ENCODE measurements at regions not wholly inside any gene's neighbourhood (a gene's known extent, or its start where the extent isn't known, plus 50 kb on each side); places are given as distances from the start of the nearest gene placed in this dataset.
"Not testable (repeated sequence)": the region's sequence is repeated elsewhere in the genome, so short reads cannot be mapped to it uniquely, and the experiment has no call there.

DNA sequence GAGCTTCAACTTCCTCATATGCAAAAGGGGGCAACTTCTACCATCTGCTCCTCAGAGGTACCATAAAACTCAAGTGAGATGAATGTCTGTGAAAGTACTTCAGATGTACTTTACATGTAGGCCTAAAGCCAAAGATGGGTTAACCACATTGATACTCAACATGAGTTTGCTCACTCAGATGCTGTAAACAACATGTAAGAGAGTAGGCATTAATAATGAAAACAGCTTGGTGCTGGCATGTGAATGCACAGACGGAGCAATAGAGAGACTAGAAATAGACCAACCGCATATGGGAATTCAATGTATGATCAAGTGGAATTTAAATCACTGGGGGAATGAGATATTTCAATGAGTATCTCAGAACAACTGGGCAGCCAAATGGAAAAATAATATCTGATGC lies 143.8 kb upstream of the CDYL start:
- DNase-seq (ENCODE audit: extremely low spot score), result no peak
- ChIA-PET POLR2A (no interaction called here), CTCF (no interaction called here)
- TF ChIP-seq HDGF (IDR thresholded peaks at IDR 0.05; ENCODE audit: borderline replicate concordance) (no peak), ARNT (IDR thresholded peaks at IDR 0.05) (no peak), SP1 (IDR thresholded peaks at IDR 0.05) (no peak), FOXM1 (IDR thresholded peaks at IDR 0.05; ENCODE audit: borderline replicate concordance) (no peak), CTBP1 (IDR thresholded peaks at IDR 0.05; ENCODE audit: borderline replicate concordance) (no peak), ELF4 (IDR thresholded peaks at IDR 0.05) (no peak), TARDBP (IDR thresholded peaks at IDR 0.05) (no peak), L3MBTL2 (conservative IDR thresholded peaks at IDR 0.05) (no peak), SUZ12 (IDR thresholded peaks at IDR 0.05) (no peak), NFRKB (IDR thresholded peaks at IDR 0.05) (no peak), LEF1 (IDR thresholded peaks at IDR 0.05; ENCODE audit: borderline replicate concordance) (no peak), FOXA1 (IDR thresholded peaks at IDR 0.05) (no peak), BHLHE40 (IDR thresholded peaks at IDR 0.05; ENCODE audit: borderline replicate concordance) (no peak)
- TF ChIP-seq, protein P1, sequence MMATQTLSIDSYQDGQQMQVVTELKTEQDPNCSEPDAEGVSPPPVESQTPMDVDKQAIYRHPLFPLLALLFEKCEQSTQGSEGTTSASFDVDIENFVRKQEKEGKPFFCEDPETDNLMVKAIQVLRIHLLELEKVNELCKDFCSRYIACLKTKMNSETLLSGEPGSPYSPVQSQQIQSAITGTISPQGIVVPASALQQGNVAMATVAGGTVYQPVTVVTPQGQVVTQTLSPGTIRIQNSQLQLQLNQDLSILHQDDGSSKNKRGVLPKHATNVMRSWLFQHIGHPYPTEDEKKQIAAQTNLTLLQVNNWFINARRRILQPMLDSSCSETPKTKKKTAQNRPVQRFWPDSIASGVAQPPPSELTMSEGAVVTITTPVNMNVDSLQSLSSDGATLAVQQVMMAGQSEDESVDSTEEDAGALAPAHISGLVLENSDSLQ (IDR thresholded peaks at IDR 0.05), result no peak

DNA sequence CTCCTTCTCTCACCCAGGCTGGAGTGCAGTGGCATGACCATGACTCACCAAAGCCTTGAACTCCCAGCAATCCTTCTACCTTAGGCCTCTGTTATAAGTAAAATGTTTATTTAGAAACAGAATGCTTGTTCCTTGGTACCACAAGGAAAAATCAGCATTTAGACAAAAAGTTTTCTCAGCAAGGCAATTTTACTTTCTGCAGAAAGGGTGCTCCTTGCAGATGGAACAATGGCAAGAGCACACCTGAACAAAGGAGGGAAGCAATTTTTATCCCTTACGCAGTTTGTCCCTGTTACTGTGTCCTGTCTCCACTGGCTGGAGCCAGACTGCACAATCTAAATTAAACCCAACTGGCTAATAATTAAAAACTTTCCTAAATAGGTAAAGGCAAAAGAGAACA lies 146.4 kb upstream of the CDYL start:
- DNase-seq (ENCODE audit: extremely low spot score); POLR2A ChIA-PET; CTCF ChIA-PET: not testable (repeated sequence)

DNA sequence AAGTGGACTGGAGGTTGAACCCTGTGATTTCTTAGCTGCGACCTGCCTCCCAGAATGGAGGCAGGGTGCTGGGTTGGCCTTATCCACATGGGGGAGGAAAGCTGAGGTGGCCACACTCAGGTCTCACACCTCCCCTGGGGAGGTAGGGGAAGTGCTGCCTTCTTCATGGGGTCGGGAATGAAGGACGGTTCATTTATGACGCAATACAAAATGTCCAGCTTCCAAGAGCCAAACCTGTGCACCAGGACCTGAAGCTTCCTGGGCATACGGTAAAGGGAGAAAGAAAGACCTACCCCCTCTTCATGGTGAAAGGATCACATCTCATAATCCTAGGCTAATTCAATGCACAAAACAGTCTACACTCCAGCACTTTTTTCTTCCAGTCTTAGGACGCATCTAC lies 150.6 kb upstream of the CDYL start:
- TF ChIP-seq CTBP1 (IDR thresholded peaks at IDR 0.05; ENCODE audit: borderline replicate concordance) (no peak), ELF4 (IDR thresholded peaks at IDR 0.05) (no peak), ARNT (IDR thresholded peaks at IDR 0.05) (no peak), FOXM1 (IDR thresholded peaks at IDR 0.05; ENCODE audit: borderline replicate concordance) (no peak), L3MBTL2 (conservative IDR thresholded peaks at IDR 0.05) (no peak), FOXK2 (IDR thresholded peaks at IDR 0.05) (no peak), BHLHE40 (IDR thresholded peaks at IDR 0.05; ENCODE audit: borderline replicate concordance) (no peak), SUZ12 (IDR thresholded peaks at IDR 0.05) (no peak)
- TF ChIP-seq, protein P1 (IDR thresholded peaks at IDR 0.05), result no peak
- DNase-seq (ENCODE audit: extremely low spot score), result no peak
- ChIA-PET CTCF (no interaction called here), POLR2A (no interaction called here)

DNA sequence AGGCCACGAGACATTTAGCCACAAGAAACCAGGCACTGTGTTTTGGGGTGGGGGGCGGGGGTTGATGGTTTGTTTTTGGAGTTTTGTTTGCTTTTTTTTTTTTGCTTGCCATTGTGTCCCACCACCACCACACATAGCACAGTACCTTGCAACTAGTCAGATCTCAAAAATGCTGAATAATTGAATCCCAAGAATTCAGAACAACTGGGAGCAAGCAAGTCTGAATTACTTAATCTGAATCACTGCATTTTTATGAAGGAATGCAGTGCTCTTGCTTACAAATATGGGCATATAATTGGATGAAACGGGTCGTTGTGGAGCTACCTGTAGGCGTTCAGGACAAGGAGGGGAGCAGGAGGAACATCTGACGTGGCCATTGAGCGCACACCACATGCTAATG lies 151.5 kb upstream of the CDYL start:
- TF ChIP-seq SUZ12 (IDR thresholded peaks at IDR 0.05) (no peak), L3MBTL2 (conservative IDR thresholded peaks at IDR 0.05) (no peak), ELF4 (IDR thresholded peaks at IDR 0.05) (no peak), CTBP1 (IDR thresholded peaks at IDR 0.05; ENCODE audit: borderline replicate concordance) (no peak), HDGF (IDR thresholded peaks at IDR 0.05; ENCODE audit: borderline replicate concordance) (no peak), SP1 (IDR thresholded peaks at IDR 0.05) (no peak), ZNF384 (IDR thresholded peaks at IDR 0.05) (no peak), NFRKB (IDR thresholded peaks at IDR 0.05) (no peak), FOXM1 (IDR thresholded peaks at IDR 0.05; ENCODE audit: borderline replicate concordance) (no peak), LEF1 (IDR thresholded peaks at IDR 0.05; ENCODE audit: borderline replicate concordance) (no peak), ARNT (IDR thresholded peaks at IDR 0.05) (no peak)
- DNase-seq (ENCODE audit: extremely low spot score), result no peak
- CTCF ChIA-PET, result no interaction called here
- POLR2A ChIA-PET, result no interaction called here

DNA sequence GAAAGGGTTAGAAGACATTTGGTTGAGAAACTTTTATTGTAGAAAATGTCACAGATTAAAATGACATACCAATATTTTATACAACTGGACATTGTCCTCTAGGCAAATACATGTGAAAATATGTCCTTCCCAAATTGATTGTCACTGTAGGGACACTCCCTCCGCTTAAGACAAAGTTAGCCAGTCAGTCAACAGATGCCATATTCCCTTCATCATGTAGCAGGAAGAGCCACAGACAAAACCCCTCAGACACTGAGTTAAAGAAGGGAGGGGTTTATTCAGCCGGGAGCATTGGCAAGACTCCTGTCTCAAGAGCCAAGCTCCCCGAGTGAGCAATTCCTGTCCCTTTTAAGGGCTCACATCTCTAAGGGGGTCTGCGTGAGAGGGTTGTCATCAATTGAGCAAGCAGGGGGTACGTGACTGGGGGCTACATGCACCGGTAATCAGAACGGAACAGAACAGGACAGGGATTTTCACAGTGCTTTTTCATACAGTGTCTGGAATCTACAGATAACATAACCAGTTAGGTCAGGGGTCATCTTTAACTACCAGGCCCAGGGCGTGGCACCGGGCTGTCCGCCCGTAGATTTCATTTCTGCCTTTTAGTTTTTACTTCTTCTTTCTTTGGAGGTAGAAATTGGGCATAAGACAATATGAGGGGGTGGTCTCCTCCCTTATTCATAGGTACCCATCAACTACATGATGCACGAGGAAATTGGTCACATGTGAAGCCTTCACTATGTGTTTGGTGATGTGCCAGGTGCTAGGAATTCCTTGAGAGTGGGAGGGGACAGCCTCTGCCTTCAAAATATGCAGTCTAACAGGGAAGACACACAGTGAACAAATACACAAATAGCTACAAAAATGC lies 155.7 kb upstream of the CDYL start:
- TF ChIP-seq, protein P1 (IDR thresholded peaks at IDR 0.05), result no peak
- TF ChIP-seq L3MBTL2 (conservative IDR thresholded peaks at IDR 0.05) (no peak), SP1 (IDR thresholded peaks at IDR 0.05) (no peak), LEF1 (IDR thresholded peaks at IDR 0.05; ENCODE audit: borderline replicate concordance) (no peak), FOXK2 (IDR thresholded peaks at IDR 0.05) (no peak), TARDBP (IDR thresholded peaks at IDR 0.05) (no peak), FOXA1 (IDR thresholded peaks at IDR 0.05) (no peak), ELF4 (IDR thresholded peaks at IDR 0.05) (no peak), ARNT (IDR thresholded peaks at IDR 0.05) (no peak), ZNF384 (IDR thresholded peaks at IDR 0.05) (no peak), NFRKB (IDR thresholded peaks at IDR 0.05) (no peak)
- DNase-seq (ENCODE audit: extremely low spot score), result no peak
- CTCF ChIA-PET, result no interaction called here
- POLR2A ChIA-PET, result no interaction called here

DNA sequence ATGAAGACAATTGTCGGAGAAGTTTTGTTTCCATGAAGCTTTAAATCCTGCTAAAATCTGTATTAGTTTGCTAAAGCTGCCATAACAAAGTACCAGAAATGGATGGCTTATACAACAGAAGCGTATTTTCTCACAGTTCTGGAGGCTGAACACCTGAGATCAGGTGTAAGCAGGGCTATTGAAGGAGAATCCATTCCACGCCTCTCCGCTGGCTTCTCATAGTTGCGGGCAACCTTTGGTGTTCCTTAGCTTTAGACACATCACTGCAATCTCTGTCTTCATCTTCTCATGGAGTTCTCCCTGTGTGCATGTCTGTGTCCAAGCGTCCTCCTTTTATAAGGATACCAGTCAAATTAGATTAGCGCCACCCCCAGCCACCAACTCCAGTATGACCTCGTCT lies 159.9 kb upstream of the CDYL start:
- CTCF ChIA-PET, result no interaction called here
- TF ChIP-seq SUZ12 (IDR thresholded peaks at IDR 0.05), result no peak
- no peak for TF ChIP-seq CTBP1 (IDR thresholded peaks at IDR 0.05; ENCODE audit: borderline replicate concordance)
- TF ChIP-seq FOXK2 (IDR thresholded peaks at IDR 0.05), result no peak
- TF ChIP-seq, protein P1 (IDR thresholded peaks at IDR 0.05), result no peak
- no peak for TF ChIP-seq SP1 (IDR thresholded peaks at IDR 0.05)
- TF ChIP-seq FOXM1 (IDR thresholded peaks at IDR 0.05; ENCODE audit: borderline replicate concordance), result no peak
- DNase-seq (ENCODE audit: extremely low spot score), result no peak
- POLR2A ChIA-PET, result no interaction called here

All from HEK293T (cell line).